ENCODE measurements at regions not wholly inside any gene's neighbourhood (a gene's known extent, or its start where the extent isn't known, plus 50 kb on each side); places are given as distances from the start of the nearest gene placed in this dataset.
A peak's percentile ranks its signal among the peaks of the same experiment; 100 is the strongest.

DNA sequence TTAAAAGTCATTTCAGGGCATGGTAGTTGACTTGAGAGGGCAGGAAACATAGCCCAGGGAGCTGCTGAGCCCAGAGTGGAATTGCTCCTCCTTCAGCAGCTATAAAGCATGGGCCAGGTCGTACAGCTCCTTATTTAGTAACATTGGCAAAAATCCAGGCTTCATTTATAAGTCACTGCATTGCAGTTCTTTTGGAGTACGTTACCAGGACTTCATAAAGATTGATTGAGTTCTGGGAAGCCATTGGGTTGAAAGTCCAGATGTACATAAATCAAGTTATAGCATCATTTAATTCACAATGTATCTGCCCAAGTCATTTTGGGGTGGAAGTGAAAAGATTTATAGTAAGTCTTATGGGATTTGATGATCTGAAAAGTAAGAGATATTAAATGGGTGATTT lies 53.0 kb upstream of the ANKEF1 start:
- no peak for DNase-seq (ENCODE audit: low spot score)

DNA sequence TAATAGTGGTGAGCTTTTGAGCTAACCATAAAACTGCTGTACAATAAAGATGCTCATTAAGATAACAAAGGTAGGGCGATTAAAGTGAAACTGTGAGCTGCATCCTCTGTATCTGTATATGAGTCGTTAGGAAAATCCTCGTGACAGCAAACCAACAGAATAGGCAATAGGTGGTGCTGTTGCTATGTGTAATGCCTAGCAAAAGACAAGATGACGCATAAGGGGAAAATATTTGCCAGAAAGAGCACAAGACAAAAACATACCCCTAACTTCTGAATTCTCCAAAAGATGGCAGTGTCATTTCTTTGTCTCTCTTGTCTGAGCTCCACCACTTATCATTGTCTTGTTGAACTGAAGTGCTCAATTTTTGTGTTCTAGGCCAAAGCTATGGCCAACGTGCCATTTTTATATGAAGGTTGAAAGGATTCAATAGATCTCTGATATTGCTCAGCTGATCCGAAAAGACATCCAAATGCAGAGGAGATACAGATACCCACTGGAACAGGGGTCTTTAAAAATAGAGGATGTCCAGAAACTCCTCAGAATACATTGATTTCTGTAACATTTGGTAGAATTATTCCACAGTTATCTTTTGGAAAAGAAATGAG lies 56.3 kb upstream of the ANKEF1 start:
- DNase-seq (ENCODE audit: low spot score), result peak; percentile 35

DNA sequence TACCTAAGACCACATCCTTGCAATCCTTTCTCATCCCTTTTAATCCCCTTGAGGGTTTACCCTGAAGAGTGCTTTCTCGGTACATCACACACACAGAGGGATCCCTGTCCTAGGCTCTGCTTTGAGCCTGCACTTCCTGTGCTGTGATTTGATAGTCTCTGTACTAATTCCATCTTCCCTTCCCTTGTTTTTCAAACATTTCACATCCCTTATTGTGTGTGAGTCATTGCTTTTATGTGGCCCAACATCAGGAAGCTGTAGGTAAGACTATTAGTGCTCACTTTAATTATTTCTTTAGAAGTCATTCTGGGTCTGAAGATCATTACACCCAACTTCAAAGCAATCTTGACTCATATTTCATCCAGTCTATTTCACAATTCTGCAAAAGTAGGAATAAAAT lies 57.2 kb upstream of the ANKEF1 start:
- DNase-seq (ENCODE audit: low spot score), result no peak

GRCh38 chr20:9974324-9974723 lies 60.5 kb upstream of the ANKEF1 start:
- no peak for DNase-seq (ENCODE audit: low spot score)

DNA sequence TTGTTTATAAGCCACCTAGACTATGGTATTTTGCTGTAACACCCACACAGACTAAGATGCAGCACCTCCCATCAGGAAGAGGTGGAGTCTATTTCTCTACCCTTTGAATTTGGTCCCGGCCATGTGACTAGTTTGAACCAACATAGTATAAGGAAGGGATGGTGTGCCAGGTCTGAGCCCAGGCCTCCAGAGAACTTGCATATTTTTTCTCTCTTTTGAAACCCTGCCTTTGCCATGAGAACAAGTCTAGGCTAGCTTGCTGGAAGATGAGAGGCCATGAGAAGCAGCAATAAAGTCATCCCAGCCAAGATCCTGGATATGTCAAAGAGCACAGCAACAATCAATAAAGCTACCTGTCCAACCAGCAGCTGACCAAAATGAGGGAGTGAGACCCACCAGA lies 63.0 kb upstream of the ANKEF1 start:
- no peak for DNase-seq (ENCODE audit: low spot score)

GRCh38 chr20:9969626-9970025 lies 65.2 kb upstream of the ANKEF1 start:
- no peak for DNase-seq (ENCODE audit: low spot score)

DNA sequence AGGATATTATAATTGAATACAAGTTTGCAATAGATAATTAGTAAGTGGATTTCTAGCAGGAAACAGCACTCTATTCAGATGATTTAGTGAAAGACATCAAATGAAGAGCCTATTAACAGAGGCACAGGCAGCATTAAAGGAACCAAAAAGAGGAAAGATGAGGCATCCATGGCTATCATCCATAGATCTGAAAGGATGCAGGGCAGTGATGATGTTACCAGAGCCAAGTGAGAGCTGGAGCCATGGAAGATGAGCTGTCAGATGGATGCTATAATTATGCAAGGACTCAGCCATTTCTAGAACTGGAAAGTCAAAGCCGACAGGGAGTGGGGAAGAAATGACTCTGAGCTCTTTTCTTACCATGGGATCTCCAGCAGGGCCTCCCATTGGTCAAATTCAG lies 66.8 kb upstream of the ANKEF1 start:
- DNase-seq (ENCODE audit: low spot score), result no peak

GRCh38 chr20:9966966-9967365 lies 67.8 kb upstream of the ANKEF1 start:
- DNase-seq (ENCODE audit: low spot score), result no peak

GRCh38 chr20:9963029-9963428 lies 71.8 kb upstream of the ANKEF1 start:
- no peak for DNase-seq (ENCODE audit: low spot score)

DNA sequence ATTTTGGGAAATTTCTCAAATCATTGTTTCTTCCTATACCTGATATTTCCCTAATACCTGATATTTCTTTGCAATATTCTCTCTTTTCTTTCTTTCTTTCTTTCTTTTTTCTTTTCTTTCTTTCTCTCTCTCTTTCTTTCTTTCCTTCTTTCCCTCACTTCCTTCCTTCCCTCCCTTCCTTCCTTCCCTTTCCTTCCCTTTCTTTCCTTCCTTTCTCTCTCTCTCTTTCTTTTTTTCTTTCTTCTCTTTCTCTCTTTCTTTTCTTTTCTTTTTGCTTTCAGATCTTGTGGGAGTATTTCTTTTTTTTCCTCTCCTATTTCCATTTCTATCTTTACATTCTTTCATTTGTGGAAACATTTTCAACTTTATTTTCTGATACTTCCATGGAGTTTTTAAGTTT lies 76.1 kb upstream of the ANKEF1 start:
- DNase-seq (ENCODE audit: low spot score), result no peak

- no peak for DNase-seq (ENCODE audit: low spot score)
Measured at GRCh38 chr20:9955646-9956045, 79.1 kb upstream of the ANKEF1 start.

- DNase-seq (ENCODE audit: low spot score), result no peak
Measured at GRCh38 chr20:9949563-9949962, 85.2 kb upstream of the ANKEF1 start.

GRCh38 chr20:9945408-9945807 lies 89.4 kb upstream of the ANKEF1 start:
- DNase-seq (ENCODE audit: low spot score), result no peak

GRCh38 chr20:9942736-9943135 lies 92.1 kb upstream of the ANKEF1 start:
- DNase-seq (ENCODE audit: low spot score), result no peak

GRCh38 chr20:9940329-9940728 lies 94.5 kb upstream of the ANKEF1 start:
- DNase-seq (ENCODE audit: low spot score), result no peak

DNA sequence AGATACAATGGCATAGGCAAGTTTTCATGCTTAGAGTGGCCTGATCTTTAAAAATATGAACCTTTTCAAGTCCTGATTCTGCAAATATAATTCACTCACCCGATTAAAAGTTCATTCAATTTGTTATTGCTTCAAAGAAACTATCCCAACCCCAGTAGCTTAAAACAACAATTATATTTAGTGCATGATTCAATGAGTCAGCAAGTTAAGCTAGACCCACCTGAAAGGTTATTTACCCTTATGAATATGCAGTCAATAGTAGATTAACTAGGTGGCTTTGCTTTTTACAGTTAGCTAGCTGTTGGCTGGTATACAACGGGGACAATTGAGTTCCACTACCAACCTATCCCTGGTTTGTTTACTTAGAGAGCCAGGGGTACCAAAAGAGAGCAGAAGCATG lies 95.6 kb upstream of the ANKEF1 start:
- no peak for DNase-seq (ENCODE audit: low spot score)

- DNase-seq (ENCODE audit: low spot score), result no peak
Measured at GRCh38 chr20:9935285-9935684, 96.4 kb upstream of the PAK5 start.

DNA sequence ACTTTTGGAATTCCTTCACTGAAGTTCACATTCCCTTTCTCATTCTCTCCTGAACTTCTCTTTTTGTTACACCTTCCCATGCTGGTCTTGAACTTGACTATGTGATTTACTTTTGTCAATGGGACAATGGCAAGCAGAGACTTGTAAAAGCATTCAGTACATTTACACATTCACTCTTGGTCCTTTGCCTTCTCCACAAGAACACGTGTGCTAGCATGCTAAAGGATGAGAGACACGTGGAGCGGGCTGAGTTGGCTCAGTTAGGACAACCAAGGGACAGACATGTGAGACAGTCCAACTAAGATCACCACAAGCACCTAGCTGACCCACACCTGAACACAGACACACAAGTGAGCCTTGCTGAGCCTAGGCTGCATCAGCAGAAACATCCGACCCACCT lies 91.3 kb upstream of the PAK5 start:
- no peak for DNase-seq (ENCODE audit: low spot score)

- no peak for DNase-seq (ENCODE audit: low spot score)
Measured at GRCh38 chr20:9928955-9929354, 90.1 kb upstream of the PAK5 start.

GRCh38 chr20:9928281-9928737 lies 89.4 kb upstream of the PAK5 start:
- DNase-seq (ENCODE audit: low spot score), result no peak

GRCh38 chr20:9927224-9927623 lies 88.3 kb upstream of the PAK5 start:
- DNase-seq (ENCODE audit: low spot score), result no peak

DNA sequence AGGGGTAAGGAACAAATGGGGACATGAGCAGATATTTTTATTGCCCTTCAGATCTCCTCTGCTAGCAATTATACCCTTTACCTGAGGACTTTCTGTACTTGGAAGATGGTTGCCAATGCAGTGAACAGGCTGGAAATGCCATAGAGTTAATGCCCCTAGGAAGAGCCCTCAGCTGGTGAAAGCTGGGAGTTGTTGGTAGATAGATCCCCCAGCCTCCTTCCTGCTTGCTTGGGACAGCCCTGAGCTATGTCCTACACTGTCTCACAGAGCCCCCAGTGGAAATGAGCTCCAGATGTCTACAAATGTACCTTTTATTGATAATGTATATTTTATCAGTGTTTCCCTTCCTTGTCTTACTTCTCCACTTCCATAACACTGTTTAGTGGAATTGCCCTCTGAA lies 87.6 kb upstream of the PAK5 start:
- no peak for DNase-seq (ENCODE audit: low spot score)

DNA sequence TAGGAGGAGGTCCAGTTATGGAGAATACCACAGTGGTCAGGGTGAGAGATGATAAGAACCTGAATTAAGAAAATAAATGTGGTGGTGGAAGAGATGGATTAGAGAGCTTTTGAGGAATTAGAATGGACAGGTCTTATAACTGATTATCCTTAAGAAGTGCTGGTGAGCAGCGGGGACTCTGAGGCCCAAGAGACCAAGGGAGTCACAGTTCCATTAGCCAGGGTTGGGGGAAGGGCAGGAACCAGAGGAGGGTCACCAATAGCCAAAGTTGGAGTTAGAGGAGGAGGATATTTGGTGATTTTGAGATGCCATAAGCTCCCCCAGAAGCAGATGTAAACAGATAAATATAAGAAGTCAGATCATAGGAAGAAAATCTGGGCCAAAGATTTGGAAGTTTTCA lies 87.1 kb upstream of the PAK5 start:
- no peak for DNase-seq (ENCODE audit: low spot score)

DNA sequence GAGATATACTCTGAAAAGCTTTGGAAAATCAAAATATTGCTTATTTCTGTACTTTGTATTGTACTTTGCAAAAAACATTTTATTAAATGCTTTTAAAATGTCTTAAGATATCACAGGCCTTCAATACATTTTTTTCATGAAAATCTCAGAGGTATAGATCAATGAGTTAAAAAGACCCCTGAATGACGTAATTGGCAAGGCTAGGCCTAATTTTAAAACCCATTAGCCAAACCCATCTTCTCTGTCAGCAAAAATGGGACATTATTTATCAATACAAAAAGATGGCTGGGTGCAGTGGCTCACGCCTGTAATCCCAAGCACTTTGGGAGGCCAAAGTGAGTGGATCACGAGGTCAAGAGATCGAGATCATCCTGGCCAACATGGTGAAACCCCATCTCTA lies 84.8 kb upstream of the PAK5 start:
- no peak for DNase-seq (ENCODE audit: low spot score)

GRCh38 chr20:9920866-9921265 lies 82.0 kb upstream of the PAK5 start:
- no peak for DNase-seq (ENCODE audit: low spot score)

Measured in germinal center (tissue), 1 donor.